MM.1S (cell line): ENCODE measurements at regions not wholly inside any gene's neighbourhood (a gene's known extent, or its start where the extent isn't known, plus 50 kb on each side); places are given as distances from the start of the nearest gene placed in this dataset.

Experiments used
- DNase-seq: peaks from one replicate; pipeline ENCODE4 v3.0.0-alpha.2; 2015
- H2AFZ ChIP-seq: fragments of 300-600 bp; sonication (generic); 2 replicates; pipeline ENCODE4 v1.6.0; 2016; ENCODE audit warnings: antibody characterized with exemption, low read length
- H3F3A ChIP-seq: fragments of 300-600 bp; sonication (generic); 2 replicates; pipeline ENCODE4 v1.6.1; 2016; ENCODE audit warnings: mild to moderate bottlenecking, antibody characterized with exemption, low read length, moderate library complexity, mixed read lengths; ENCODE audit not compliant: insufficient read depth
- H3K27ac ChIP-seq: fragments of 300-600 bp; sonication (generic); 2 replicates; pipeline ENCODE4 v1.5.1; 2016; ENCODE audit warnings: mild to moderate bottlenecking, low read length
- H3K27me3 ChIP-seq: fragments of 300-600 bp; sonication (generic); replicated peaks from 2 replicates; pipeline ENCODE4 v1.6.0; 2016; ENCODE audit warnings: low read length; ENCODE audit not compliant: insufficient read depth
- H3K36me3 ChIP-seq: fragments of 300-600 bp; sonication (generic); replicated peaks from 2 replicates; pipeline ENCODE4 v1.6.1; 2016; ENCODE audit warnings: mild to moderate bottlenecking, low read length, mixed read lengths; ENCODE audit not compliant: insufficient read depth
- H3K4me1 ChIP-seq: fragments of 300-600 bp; sonication (generic); 2 replicates; pipeline ENCODE4 v1.6.1; 2016; ENCODE audit warnings: low read length, mixed read lengths
- H3K4me2 ChIP-seq: fragments of 300-600 bp; sonication (generic); 2 replicates; pipeline ENCODE4 v1.6.0; 2016; ENCODE audit warnings: low read depth, low read length
- H3K4me3 ChIP-seq: fragments of 300-600 bp; sonication (generic); 2 replicates; pipeline ENCODE4 v1.5.1; 2016; ENCODE audit warnings: low read length, mixed read lengths
- H3K79me2 ChIP-seq: fragments of 300-600 bp; sonication (generic); 2 replicates; pipeline ENCODE4 v1.6.1; 2016; ENCODE audit warnings: mixed run types, low read length, mixed read lengths
- H3K9ac ChIP-seq: fragments of 300-600 bp; sonication (generic); 2 replicates; pipeline ENCODE4 v1.6.1; 2016; ENCODE audit warnings: low read length, mixed read lengths
- H3K9me2 ChIP-seq: fragments of 300-600 bp; sonication (generic); replicated peaks from 2 replicates; pipeline ENCODE4 v1.6.1; 2016; ENCODE audit warnings: mild to moderate bottlenecking, low read length, mixed read lengths; ENCODE audit not compliant: insufficient read depth
- H3K9me3 ChIP-seq: fragments of 300-600 bp; sonication (generic); replicated peaks from 2 replicates; pipeline ENCODE4 v1.6.1; 2016; ENCODE audit warnings: mild to moderate bottlenecking, low read length, mixed read lengths; ENCODE audit not compliant: insufficient read depth
- H4K20me1 ChIP-seq: fragments of 300-600 bp; sonication (generic); 2 replicates; pipeline ENCODE4 v1.6.1; 2016; ENCODE audit warnings: mild to moderate bottlenecking, low read length, moderate library complexity, mixed read lengths; ENCODE audit not compliant: insufficient read depth
- EZH2 ChIP-seq: fragments of 300-600 bp; sonication (generic); optimal IDR thresholded peaks from 2 replicates; pipeline ENCODE3; 2017; ENCODE audit warnings: low read depth, mild to moderate bottlenecking, antibody characterized with exemption, low read length, mixed read lengths
- EZH2phosphoT487 ChIP-seq: fragments of 300-600 bp; sonication (generic); IDR thresholded peaks from 2 replicates; pipeline ENCODE4 v1.6.1; 2018; ENCODE audit warnings: antibody characterized with exemption, low read length
- TF ChIP-seq, protein P1 (sequence below): fragments of 300-600 bp; sonication (generic); IDR thresholded peaks from 2 replicates; pipeline ENCODE4 v1.5.1; 2016; ENCODE audit warnings: antibody characterized with exemption, low read length, mixed read lengths

DNA sequence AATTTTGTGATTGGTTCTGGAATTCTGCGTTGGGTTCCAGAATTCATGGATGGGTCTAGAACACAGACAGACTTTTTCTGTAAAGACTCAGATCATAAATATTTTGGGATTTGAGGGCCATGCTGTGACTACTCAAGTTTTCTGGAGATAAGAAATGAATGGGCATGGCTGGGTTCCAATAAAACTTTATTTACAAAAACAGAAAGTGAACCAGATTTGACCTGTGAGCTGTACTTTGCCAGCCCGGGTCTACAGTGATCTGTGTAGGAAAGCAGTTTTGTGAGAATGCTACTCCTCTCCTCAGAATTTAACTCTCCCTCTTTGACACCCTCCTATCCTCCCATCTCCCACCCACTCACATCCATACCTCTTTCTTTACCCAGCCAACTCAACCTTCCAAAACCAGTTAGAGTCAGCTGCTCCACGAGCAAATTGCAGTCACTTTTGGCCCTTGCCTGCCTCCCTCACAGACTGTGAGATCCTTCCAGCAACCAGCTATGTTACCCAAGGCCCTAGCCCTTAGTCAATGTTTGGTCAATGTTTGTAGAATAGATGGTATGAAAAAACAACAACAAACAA is 312.8 kb upstream of the ZMIZ1 start:
- no peak overlapping the region for H3K27ac ChIP-seq
- DNase-seq, result no peak
- H3K79me2 ChIP-seq, result no peaks in the 10 kb centered on the region
- H3K9me3 ChIP-seq, result no peaks in the 10 kb centered on the region
- no peaks in the 10 kb centered on the region for H3K27me3 ChIP-seq
- TF ChIP-seq EZH2, result no peak
- H3F3A ChIP-seq, result no peaks in the 10 kb centered on the region
- no peaks in the 10 kb centered on the region for H3K36me3 ChIP-seq
- no peak overlapping the region for H3K9ac ChIP-seq
- no peak overlapping the region for H2AFZ ChIP-seq
- H3K9me2 ChIP-seq, result no peaks in the 10 kb centered on the region
- H3K4me3 ChIP-seq, result no peak overlapping the region
- no peak overlapping the region for H3K4me2 ChIP-seq
- no peaks in the 10 kb centered on the region for H4K20me1 ChIP-seq
- H3K4me1 ChIP-seq, result no peaks in the 10 kb centered on the region

DNA sequence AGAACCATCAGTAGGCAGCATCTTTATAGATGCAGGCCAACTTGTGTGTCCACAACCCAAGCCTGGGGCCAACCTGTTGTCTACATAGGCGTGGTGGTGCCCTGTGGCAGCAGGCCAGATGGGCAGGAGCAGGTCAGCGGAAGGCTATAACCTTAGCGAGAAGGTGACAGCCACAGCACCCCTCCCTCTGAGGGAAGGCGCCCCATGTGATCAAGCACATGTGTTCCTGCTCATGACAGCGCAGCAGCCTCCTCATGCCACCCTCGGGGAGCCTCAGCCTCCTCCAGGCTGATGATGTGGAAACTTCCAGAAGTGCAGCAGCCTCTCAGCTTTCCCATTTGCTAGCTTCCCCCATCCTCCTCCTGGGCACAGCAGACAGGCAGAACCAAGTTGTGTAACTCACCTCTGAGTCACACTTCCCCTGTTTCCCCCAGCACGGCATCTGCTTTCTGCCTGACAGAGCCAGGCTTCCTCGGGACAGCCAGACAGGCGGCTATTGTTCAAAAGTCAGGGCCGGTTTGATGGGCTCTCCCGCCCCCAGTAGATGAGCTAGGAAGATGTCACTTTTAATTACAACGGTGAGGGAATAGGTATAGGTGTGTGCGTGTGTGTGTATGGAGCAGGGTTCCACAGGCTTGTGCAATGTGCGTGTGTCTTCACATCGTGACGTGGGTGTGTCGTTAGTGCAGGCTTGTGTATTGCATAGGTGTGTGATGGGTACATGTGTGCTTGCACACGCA is 312.0 kb upstream of the ZMIZ1 start:
- no peak overlapping the region for H2AFZ ChIP-seq
- no peak overlapping the region for H3K9ac ChIP-seq
- no peaks in the 10 kb centered on the region for H3K9me3 ChIP-seq
- no peaks in the 10 kb centered on the region for H4K20me1 ChIP-seq
- H3K36me3 ChIP-seq, result no peaks in the 10 kb centered on the region
- no peaks in the 10 kb centered on the region for H3K4me1 ChIP-seq
- H3F3A ChIP-seq, result no peaks in the 10 kb centered on the region
- DNase-seq, result no peak
- no peaks in the 10 kb centered on the region for H3K9me2 ChIP-seq
- no peak overlapping the region for H3K4me3 ChIP-seq
- TF ChIP-seq, protein P1, sequence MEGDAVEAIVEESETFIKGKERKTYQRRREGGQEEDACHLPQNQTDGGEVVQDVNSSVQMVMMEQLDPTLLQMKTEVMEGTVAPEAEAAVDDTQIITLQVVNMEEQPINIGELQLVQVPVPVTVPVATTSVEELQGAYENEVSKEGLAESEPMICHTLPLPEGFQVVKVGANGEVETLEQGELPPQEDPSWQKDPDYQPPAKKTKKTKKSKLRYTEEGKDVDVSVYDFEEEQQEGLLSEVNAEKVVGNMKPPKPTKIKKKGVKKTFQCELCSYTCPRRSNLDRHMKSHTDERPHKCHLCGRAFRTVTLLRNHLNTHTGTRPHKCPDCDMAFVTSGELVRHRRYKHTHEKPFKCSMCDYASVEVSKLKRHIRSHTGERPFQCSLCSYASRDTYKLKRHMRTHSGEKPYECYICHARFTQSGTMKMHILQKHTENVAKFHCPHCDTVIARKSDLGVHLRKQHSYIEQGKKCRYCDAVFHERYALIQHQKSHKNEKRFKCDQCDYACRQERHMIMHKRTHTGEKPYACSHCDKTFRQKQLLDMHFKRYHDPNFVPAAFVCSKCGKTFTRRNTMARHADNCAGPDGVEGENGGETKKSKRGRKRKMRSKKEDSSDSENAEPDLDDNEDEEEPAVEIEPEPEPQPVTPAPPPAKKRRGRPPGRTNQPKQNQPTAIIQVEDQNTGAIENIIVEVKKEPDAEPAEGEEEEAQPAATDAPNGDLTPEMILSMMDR, result no peak
- no peak for TF ChIP-seq EZH2
- TF ChIP-seq EZH2phosphoT487, result no peak
- no peak overlapping the region for H3K4me2 ChIP-seq
- no peaks in the 10 kb centered on the region for H3K27me3 ChIP-seq
- no peaks in the 10 kb centered on the region for H3K79me2 ChIP-seq
- H3K27ac ChIP-seq, result no peak overlapping the region

DNA sequence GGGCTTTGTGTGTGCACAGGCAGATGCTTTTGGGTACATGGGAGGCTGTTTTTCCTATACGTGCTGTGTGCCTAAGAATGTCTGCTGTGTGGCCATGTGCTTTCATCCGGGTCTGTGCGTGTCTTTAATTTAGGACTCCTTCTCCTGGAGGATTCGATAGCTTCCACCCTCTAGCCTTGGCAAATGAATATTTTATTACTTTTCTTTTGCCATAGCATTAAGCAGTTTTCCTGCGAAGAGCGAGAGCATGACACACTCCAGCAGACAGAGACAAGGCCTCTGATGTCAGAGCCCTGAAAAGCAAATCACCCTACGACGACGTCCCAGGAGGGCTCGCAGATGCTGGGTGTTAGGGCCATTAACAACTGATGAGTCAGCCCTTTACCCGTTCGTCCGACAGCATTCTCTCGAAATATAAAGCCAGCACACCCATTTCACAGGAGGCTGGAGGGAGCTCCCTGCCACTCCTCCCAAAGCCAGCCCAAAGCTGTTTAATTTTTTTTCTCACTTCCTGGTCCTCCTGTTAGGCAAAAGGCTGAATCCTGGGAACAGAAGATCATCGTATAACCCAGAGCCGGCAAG is 311.3 kb upstream of the ZMIZ1 start:
- Histone ChIP-seq H4K20me1 (no peaks in the 10 kb centered on the region), H3K4me1 (no peaks in the 10 kb centered on the region), H3K4me2 (no peak overlapping the region), H3F3A (no peaks in the 10 kb centered on the region), H3K9me3 (no peaks in the 10 kb centered on the region), H3K36me3 (no peaks in the 10 kb centered on the region), H3K27me3 (no peaks in the 10 kb centered on the region), H3K4me3 (no peak overlapping the region), H2AFZ (no peak overlapping the region), H3K9me2 (no peaks in the 10 kb centered on the region), H3K9ac (no peak overlapping the region), H3K27ac (no peak overlapping the region), H3K79me2 (no peaks in the 10 kb centered on the region)
- no peak for DNase-seq
- TF ChIP-seq, protein P1, result no peak
- TF ChIP-seq EZH2 (no peak), EZH2phosphoT487 (no peak)

- no peak for DNase-seq
- no peaks in the 10 kb centered on the region for H4K20me1 ChIP-seq
- no peak overlapping the region for H3K9ac ChIP-seq
- TF ChIP-seq EZH2, result no peak
- no peak for TF ChIP-seq EZH2phosphoT487
- TF ChIP-seq, protein P1, result no peak
- H3K79me2 ChIP-seq, result no peaks in the 10 kb centered on the region
- H3K27ac ChIP-seq, result no peak overlapping the region
- no peaks in the 10 kb centered on the region for H3K9me2 ChIP-seq
- H2AFZ ChIP-seq, result no peak overlapping the region
- H3F3A ChIP-seq, result no peaks in the 10 kb centered on the region
- no peaks in the 10 kb centered on the region for H3K36me3 ChIP-seq
- no peak overlapping the region for H3K4me3 ChIP-seq
- H3K4me1 ChIP-seq, result no peaks in the 10 kb centered on the region
- H3K4me2 ChIP-seq, result no peak overlapping the region
- no peaks in the 10 kb centered on the region for H3K9me3 ChIP-seq
- H3K27me3 ChIP-seq, result no peaks in the 10 kb centered on the region
Measured at GRCh38 chr10:78758176-78758575, 310.6 kb upstream of the ZMIZ1 start.
